ENCODE measurements at regions not wholly inside any gene's neighbourhood (a gene's known extent, or its start where the extent isn't known, plus 50 kb on each side); places are given as distances from the start of the nearest gene placed in this dataset.

GRCh38 chr10:21065621-21066248 lies 168.6 kb upstream of the NEBL start:
- TF ChIP-seq POLR2AphosphoS5 (IDR thresholded peaks at IDR 0.05) = no peak
- TF ChIP-seq EZH2 (IDR thresholded peaks at IDR 0.05; ENCODE audit: borderline replicate concordance, insufficient read depth, low read length, poor library complexity, severe bottlenecking) = no peak
- TF ChIP-seq CTCF (IDR thresholded peaks at IDR 0.05; ENCODE audit: poor library complexity, severe bottlenecking) = no peak
- no peak for TF ChIP-seq REST (IDR thresholded peaks at IDR 0.05; ENCODE audit: borderline replicate concordance)
- TF ChIP-seq SMC3 (conservative IDR thresholded peaks at IDR 0.05; ENCODE audit: poor library complexity) = no peak
- TF ChIP-seq MXI1 (conservative IDR thresholded peaks at IDR 0.05; ENCODE audit: poor library complexity, severe bottlenecking) = no peak
- no peak for TF ChIP-seq TAF1 (IDR thresholded peaks at IDR 0.05; ENCODE audit: low read depth)
- TF ChIP-seq EP300 (conservative IDR thresholded peaks at IDR 0.05; ENCODE audit: poor library complexity, severe bottlenecking) = no peak
- TF ChIP-seq RAD21 (conservative IDR thresholded peaks at IDR 0.05) = no peak
